ENCODE measurements at regions not wholly inside any gene's neighbourhood (a gene's known extent, or its start where the extent isn't known, plus 50 kb on each side); places are given as distances from the start of the nearest gene placed in this dataset.
"Not testable (repeated sequence)": the region's sequence is repeated elsewhere in the genome, so short reads cannot be mapped to it uniquely, and the experiment has no call there.

- DNase-seq (ENCODE audit: low read depth, low spot score), result not testable (repeated sequence)
Measured at GRCh38 chr16:66024567-66024966, 341.9 kb upstream of the CDH5 start.

GRCh38 chr16:66023481-66023880, 343.0 kb upstream of the CDH5 start:
- no peak for DNase-seq (ENCODE audit: low read depth, low spot score)

- DNase-seq (ENCODE audit: low read depth, low spot score), result no peak
Measured at GRCh38 chr16:66020642-66021041, 345.8 kb upstream of the CDH5 start.

- no peak for DNase-seq (ENCODE audit: low read depth, low spot score)
Measured at GRCh38 chr16:66020046-66020445, 346.4 kb upstream of the CDH5 start.

GRCh38 chr16:66019502-66019901, 347.0 kb upstream of the CDH5 start:
- not testable (repeated sequence) for DNase-seq (ENCODE audit: low read depth, low spot score)

GRCh38 chr16:66014221-66014620, 352.3 kb upstream of the CDH5 start:
- no peak for DNase-seq (ENCODE audit: low read depth, low spot score)

- no peak for DNase-seq (ENCODE audit: low read depth, low spot score)
Measured at GRCh38 chr16:66013486-66013885, 353.0 kb upstream of the CDH5 start.

GRCh38 chr16:66008136-66008535, 358.4 kb upstream of the CDH5 start:
- DNase-seq (ENCODE audit: low read depth, low spot score), result no peak

- no peak for DNase-seq (ENCODE audit: low read depth, low spot score)
Measured at GRCh38 chr16:66007717-66008116, 358.8 kb upstream of the CDH5 start.

GRCh38 chr16:66006485-66006884, 360.0 kb upstream of the CDH5 start:
- no peak for DNase-seq (ENCODE audit: low read depth, low spot score)

- DNase-seq (ENCODE audit: low read depth, low spot score), result no peak
Measured at GRCh38 chr16:66004699-66005098, 361.8 kb upstream of the CDH5 start.

GRCh38 chr16:66003201-66003600, 363.3 kb upstream of the CDH5 start:
- no peak for DNase-seq (ENCODE audit: low read depth, low spot score)

- no peak for DNase-seq (ENCODE audit: low read depth, low spot score)
Measured at GRCh38 chr16:66002601-66003000, 363.9 kb upstream of the CDH5 start.

GRCh38 chr16:66001432-66001831, 365.1 kb upstream of the CDH5 start:
- DNase-seq (ENCODE audit: low read depth, low spot score), result no peak

- DNase-seq (ENCODE audit: low read depth, low spot score), result no peak
Measured at GRCh38 chr16:65998443-65998842, 368.0 kb upstream of the CDH5 start.

- no peak for DNase-seq (ENCODE audit: low read depth, low spot score)
Measured at GRCh38 chr16:65994291-65994690, 372.2 kb upstream of the CDH5 start.

GRCh38 chr16:65991149-65991701, 375.3 kb upstream of the CDH5 start:
- no peak for DNase-seq (ENCODE audit: low read depth, low spot score)

- DNase-seq (ENCODE audit: low read depth, low spot score), result no peak
Measured at GRCh38 chr16:65989861-65990604, 376.5 kb upstream of the CDH5 start.

- no peak for DNase-seq (ENCODE audit: low read depth, low spot score)
Measured at GRCh38 chr16:65988024-65988595, 378.4 kb upstream of the CDH5 start.

GRCh38 chr16:65984296-65984695, 382.2 kb upstream of the CDH5 start:
- no peak for DNase-seq (ENCODE audit: low read depth, low spot score)

GRCh38 chr16:65981057-65981456, 385.4 kb upstream of the CDH5 start:
- DNase-seq (ENCODE audit: low read depth, low spot score), result no peak

- no peak for DNase-seq (ENCODE audit: low read depth, low spot score)
Measured at GRCh38 chr16:65975049-65975708, 391.3 kb upstream of the CDH5 start.

GRCh38 chr16:65967376-65967775, 399.1 kb upstream of the CDH5 start:
- DNase-seq (ENCODE audit: low read depth, low spot score), result no peak
